A673 (cell line): ENCODE measurements at regions not wholly inside any gene's neighbourhood (a gene's known extent, or its start where the extent isn't known, plus 50 kb on each side); places are given as distances from the start of the nearest gene placed in this dataset.
A peak's percentile ranks its signal among the peaks of the same experiment; 100 is the strongest.

Experiments used
- BruUV-seq: library from RNA; stranded (reverse); fragments of 400-500 nt; replicated peaks from 2 replicates; lab custom pipeline; 2021; lab: Mats Ljungman, UMichigan
- CTCF ChIA-PET: fragments of 300-600 bp; sonication (Branson Sonifier 250); formaldehyde crosslinking; loops from one replicate; lab custom pipeline; 2022; ENCODE audit warnings: antibody characterized with exemption; lab: Charles Lee
- POLR2A ChIA-PET: fragments of 300-600 bp; sonication (Branson Sonifier 250); formaldehyde crosslinking; loops from one replicate; lab custom pipeline; 2022; ENCODE audit warnings: antibody characterized with exemption; ENCODE audit not compliant: low non-redundant PET; lab: Charles Lee
- DNase-seq: peaks from one replicate; pipeline ENCODE4 v3.0.0-alpha.2; 2015; ENCODE audit warnings: low spot score
- H3K27ac ChIP-seq: fragments of 200-600 bp; sonication (generic); 2 replicates; pipeline ENCODE4 v1.5.1; 2016; ENCODE audit warnings: mixed run types, low read depth, mild to moderate bottlenecking, mixed read lengths, antibody characterized with exemption, low read length; ENCODE audit not compliant: poor library complexity, severe bottlenecking
- H3K27me3 ChIP-seq: fragments of 200-600 bp; sonication (generic); replicated peaks from 2 replicates; pipeline ENCODE4 v1.6.1; 2017; ENCODE audit warnings: mixed run types, low read depth, mild to moderate bottlenecking, mixed read lengths, antibody characterized with exemption, low read length; ENCODE audit not compliant: insufficient read depth, poor library complexity
- H3K36me3 ChIP-seq: fragments of 200-600 bp; sonication (generic); 2 replicates; pipeline ENCODE4 v1.6.1; 2016; ENCODE audit warnings: mixed run types, mild to moderate bottlenecking, mixed read lengths, antibody characterized with exemption, low read length; ENCODE audit not compliant: insufficient read depth, poor library complexity, severe bottlenecking
- H3K4me1 ChIP-seq: fragments of 200-600 bp; sonication (generic); 2 replicates; pipeline ENCODE4 v1.6.1; 2017; ENCODE audit warnings: mixed run types, mild to moderate bottlenecking, mixed read lengths, antibody characterized with exemption, low read length; ENCODE audit not compliant: insufficient read depth, poor library complexity, severe bottlenecking
- H3K4me3 ChIP-seq: fragments of 200-600 bp; sonication (generic); 2 replicates; pipeline ENCODE4 v1.5.1; 2016; ENCODE audit warnings: low read depth, mixed run types, mild to moderate bottlenecking, mixed read lengths, low read length; ENCODE audit not compliant: poor library complexity, severe bottlenecking
- H3K9me3 ChIP-seq: fragments of 200-600 bp; sonication (generic); 2 replicates; pipeline ENCODE4 v1.6.1; 2016; ENCODE audit warnings: mixed run types, low read depth, mild to moderate bottlenecking, mixed read lengths, antibody characterized with exemption, low read length; ENCODE audit not compliant: poor library complexity, severe bottlenecking
- EZH2 ChIP-seq: fragments of 200-600 bp; sonication (generic); IDR thresholded peaks from 2 replicates; pipeline ENCODE4 v1.6.1; 2017; ENCODE audit warnings: borderline replicate concordance, low read depth, mild to moderate bottlenecking, mixed read lengths, antibody characterized with exemption, low read length; ENCODE audit not compliant: poor library complexity, severe bottlenecking
- intact Hi-C: fragments of 100-400 bp; cut with micrococcal nuclease; formaldehyde crosslinking; loops from one replicate; pipeline ENCODE4 v1.10.0; 2022; ENCODE audit not compliant: unreplicated experiment
- TF ChIP-seq, protein P1 (sequence below): fragments of 300-800, 200-600 bp; sonication (generic); conservative IDR thresholded peaks from 2 replicates; pipeline ENCODE4 v1.5.1; 2017; ENCODE audit warnings: low read depth, mild to moderate bottlenecking, antibody characterized with exemption, low read length, moderate library complexity, mixed read lengths

DNA sequence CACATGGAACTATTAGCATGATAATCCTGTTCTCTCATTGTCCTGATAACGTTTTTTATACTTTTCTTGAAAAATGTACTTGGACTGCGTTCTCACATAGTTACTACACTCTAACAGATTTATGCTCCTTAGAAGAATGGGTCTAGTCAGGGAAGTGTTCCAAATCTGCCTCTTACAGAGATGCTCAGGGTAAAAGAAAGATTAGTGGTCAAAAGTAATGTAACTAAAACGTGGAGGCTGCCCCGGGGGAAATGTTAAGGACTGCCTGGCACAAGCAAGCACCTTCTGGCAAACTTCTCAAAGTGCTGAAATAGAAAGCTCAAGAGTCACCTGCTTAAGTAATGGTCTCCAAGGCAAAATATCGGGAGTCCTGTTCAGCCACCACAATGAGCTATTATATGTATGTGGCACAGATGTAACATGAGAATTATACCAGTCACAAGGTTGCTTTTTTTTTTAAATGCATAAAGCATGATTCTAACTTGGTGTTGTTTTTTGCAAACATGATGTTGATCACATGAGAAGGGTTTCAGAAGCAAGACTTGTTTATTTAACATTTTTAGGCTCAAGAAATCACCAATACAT, 244.5 kb upstream of the JARID2 start:
- CTCF ChIA-PET, result no interaction called here
- POLR2A ChIA-PET, result no interaction called here
- intact Hi-C loops, result no loop called here
- Histone ChIP-seq H3K27ac (peak overlapping the region; percentile 39), H3K4me1 (peaks cover 18% of the 10 kb centered on the region), H3K36me3 (no peaks in the 10 kb centered on the region), H3K9me3 (no peaks in the 10 kb centered on the region), H3K27me3 (no peaks in the 10 kb centered on the region), H3K4me3 (no peak overlapping the region)
- TF ChIP-seq EZH2, result no peak
- TF ChIP-seq, protein P1, sequence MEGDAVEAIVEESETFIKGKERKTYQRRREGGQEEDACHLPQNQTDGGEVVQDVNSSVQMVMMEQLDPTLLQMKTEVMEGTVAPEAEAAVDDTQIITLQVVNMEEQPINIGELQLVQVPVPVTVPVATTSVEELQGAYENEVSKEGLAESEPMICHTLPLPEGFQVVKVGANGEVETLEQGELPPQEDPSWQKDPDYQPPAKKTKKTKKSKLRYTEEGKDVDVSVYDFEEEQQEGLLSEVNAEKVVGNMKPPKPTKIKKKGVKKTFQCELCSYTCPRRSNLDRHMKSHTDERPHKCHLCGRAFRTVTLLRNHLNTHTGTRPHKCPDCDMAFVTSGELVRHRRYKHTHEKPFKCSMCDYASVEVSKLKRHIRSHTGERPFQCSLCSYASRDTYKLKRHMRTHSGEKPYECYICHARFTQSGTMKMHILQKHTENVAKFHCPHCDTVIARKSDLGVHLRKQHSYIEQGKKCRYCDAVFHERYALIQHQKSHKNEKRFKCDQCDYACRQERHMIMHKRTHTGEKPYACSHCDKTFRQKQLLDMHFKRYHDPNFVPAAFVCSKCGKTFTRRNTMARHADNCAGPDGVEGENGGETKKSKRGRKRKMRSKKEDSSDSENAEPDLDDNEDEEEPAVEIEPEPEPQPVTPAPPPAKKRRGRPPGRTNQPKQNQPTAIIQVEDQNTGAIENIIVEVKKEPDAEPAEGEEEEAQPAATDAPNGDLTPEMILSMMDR, result no peak
- no peak for DNase-seq
- no TSS peak for BruUV-seq

DNA sequence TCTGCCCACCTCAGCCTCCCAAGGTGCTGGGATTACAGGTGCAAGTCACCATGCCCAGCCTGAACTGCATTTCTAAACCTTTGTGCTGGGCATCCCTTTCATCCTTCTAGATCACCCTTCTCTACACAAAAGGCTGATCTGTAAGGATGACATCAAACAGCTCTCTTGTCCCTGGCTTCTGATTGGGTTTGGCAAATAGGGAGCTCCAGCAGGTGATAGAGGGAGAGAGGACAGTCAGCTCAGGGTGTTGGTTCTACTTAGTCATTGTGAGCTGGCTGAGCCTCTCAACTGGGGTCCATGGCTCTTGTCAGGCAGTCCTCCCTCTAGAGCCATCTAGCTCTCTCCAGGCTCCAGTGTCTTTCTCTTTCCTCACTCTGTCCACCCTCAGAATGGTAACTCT, 237.6 kb upstream of the JARID2 start:
- no peak for DNase-seq
- BruUV-seq, result no TSS peak
- Histone ChIP-seq H3K4me3 (no peak overlapping the region), H3K36me3 (no peaks in the 10 kb centered on the region), H3K27ac (no peak overlapping the region), H3K4me1 (peaks cover 7% of the 10 kb centered on the region), H3K9me3 (no peaks in the 10 kb centered on the region), H3K27me3 (no peaks in the 10 kb centered on the region)
- ChIA-PET POLR2A (no interaction called here), CTCF (no interaction called here)
- intact Hi-C loops, result no loop called here
- no peak for TF ChIP-seq EZH2
- TF ChIP-seq, protein P1, result no peak

DNA sequence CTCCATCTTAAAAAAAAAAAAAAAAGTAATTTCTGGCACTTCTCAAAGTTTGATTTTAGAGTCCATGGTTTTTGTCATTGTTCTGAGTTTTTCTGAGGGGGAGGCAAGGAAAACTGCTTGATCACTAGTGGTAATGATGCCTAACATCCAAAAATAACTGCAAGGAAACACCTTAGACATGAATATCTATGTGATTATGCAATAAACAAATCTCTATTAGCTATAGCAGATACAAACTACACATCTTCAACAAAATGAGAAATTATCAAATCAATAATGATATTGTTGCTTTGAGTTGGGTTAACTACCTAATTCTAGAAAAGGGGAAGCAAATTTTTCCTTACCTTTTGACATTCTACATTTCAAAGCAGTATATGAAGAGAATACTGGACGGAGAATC, 230.9 kb upstream of the JARID2 start:
- intact Hi-C loops, result no loop called here
- TF ChIP-seq, protein P1, result no peak
- TF ChIP-seq EZH2, result no peak
- peaks cover 6% of the 10 kb centered on the region for H3K4me1 ChIP-seq
- H3K4me3 ChIP-seq, result no peak overlapping the region
- H3K27ac ChIP-seq, result no peak overlapping the region
- DNase-seq, result no peak
- POLR2A ChIA-PET, result no interaction called here
- H3K9me3 ChIP-seq, result no peaks in the 10 kb centered on the region
- H3K36me3 ChIP-seq, result no peaks in the 10 kb centered on the region
- BruUV-seq, result no TSS peak
- CTCF ChIA-PET, result no interaction called here
- H3K27me3 ChIP-seq, result no peaks in the 10 kb centered on the region
